Neural progenitor cell (in vitro differentiated cells): ENCODE measurements at regions not wholly inside any gene's neighbourhood (a gene's known extent, or its start where the extent isn't known, plus 50 kb on each side); places are given as distances from the start of the nearest gene placed in this dataset.

Experiments used
- DNase-seq: peaks from one replicate; pipeline ENCODE4 v3.0.0-alpha.2; 2016; ENCODE audit warnings: low spot score
- H2AFZ ChIP-seq: fragments of 200-600 bp; sonication (generic); replicated peaks from 2 replicates; pipeline ENCODE4 v1.6.1; 2016; ENCODE audit warnings: antibody characterized with exemption
- H3F3A ChIP-seq: fragments of 200-600 bp; sonication (generic); 2 replicates; pipeline ENCODE4 v1.6.1; 2016; ENCODE audit warnings: antibody characterized with exemption, low read depth
- H3K27ac ChIP-seq: fragments of 200-600 bp; sonication (generic); 2 replicates; pipeline ENCODE4 v1.5.1; 2016; ENCODE audit warnings: mild to moderate bottlenecking
- H3K27me3 ChIP-seq: fragments of 200-600 bp; sonication (generic); 2 replicates; pipeline ENCODE4 v1.6.1; 2016; ENCODE audit warnings: mild to moderate bottlenecking, moderate library complexity
- H3K36me3 ChIP-seq: fragments of 200-600 bp; sonication (generic); 2 replicates; pipeline ENCODE4 v1.5.1; 2016
- H3K4me1 ChIP-seq: fragments of 200-600 bp; sonication (generic); 2 replicates; pipeline ENCODE4 v1.6.1; 2016; ENCODE audit warnings: mixed run types
- H3K4me2 ChIP-seq: fragments of 200-600 bp; sonication (generic); 2 replicates; pipeline ENCODE4 v1.6.1; 2016
- H3K4me3 ChIP-seq: fragments of 200-600 bp; sonication (generic); 2 replicates; pipeline ENCODE4 v1.5.1; 2016
- H3K79me2 ChIP-seq: fragments of 200-600 bp; sonication (generic); 2 replicates; pipeline ENCODE4 v1.6.1; 2016; ENCODE audit warnings: low read depth
- H3K9ac ChIP-seq: fragments of 200-600 bp; sonication (generic); 2 replicates; pipeline ENCODE4 v1.6.1; 2016
- H3K9me3 ChIP-seq: fragments of 200-600 bp; sonication (generic); 2 replicates; pipeline ENCODE4 v1.5.1; 2016; ENCODE audit warnings: low read depth
- H4K20me1 ChIP-seq: fragments of 200-600 bp; sonication (generic); 2 replicates; pipeline ENCODE4 v1.6.1; 2016; ENCODE audit warnings: low read depth
- H3K27ac Mint-ChIP-seq: 3 replicates; pipeline ENCODE4 v1.8.0; 2021; ENCODE audit warnings: mixed read lengths
- H3K27me3 Mint-ChIP-seq: 2 replicates; pipeline ENCODE4 v1.8.0; 2022; ENCODE audit warnings: low read depth, mild to moderate bottlenecking, inconsistent platforms, moderate library complexity, mixed read lengths; ENCODE audit not compliant: insufficient read depth
- H3K36me3 Mint-ChIP-seq: 3 replicates; pipeline ENCODE4 v1.8.0; 2021; ENCODE audit warnings: mixed read lengths
- H3K4me1 Mint-ChIP-seq: 3 replicates; pipeline ENCODE4 v1.8.0; 2021; ENCODE audit warnings: mixed read lengths
- H3K4me3 Mint-ChIP-seq: 3 replicates; pipeline ENCODE4 v1.8.0; 2021; ENCODE audit warnings: mild to moderate bottlenecking, moderate library complexity, mixed read lengths
- H3K9me3 Mint-ChIP-seq: 3 replicates; pipeline ENCODE4 v1.8.0; 2020; ENCODE audit warnings: mixed read lengths
- CTCF ChIP-seq: fragments of 200-600 bp; sonication (generic); IDR thresholded peaks from 2 replicates; pipeline ENCODE4 v1.5.1; 2017; ENCODE audit warnings: antibody characterized with exemption, mild to moderate bottlenecking
- EZH2 ChIP-seq: fragments of 200-600 bp; sonication (generic); IDR thresholded peaks from 2 replicates; pipeline ENCODE4 v1.6.1; 2017; ENCODE audit warnings: antibody characterized with exemption, mild to moderate bottlenecking, moderate library complexity
- EZH2phosphoT487 ChIP-seq: fragments of 200-600 bp; sonication (generic); IDR thresholded peaks from 2 replicates; pipeline ENCODE4 v1.6.1; 2017; ENCODE audit warnings: antibody characterized with exemption

DNA sequence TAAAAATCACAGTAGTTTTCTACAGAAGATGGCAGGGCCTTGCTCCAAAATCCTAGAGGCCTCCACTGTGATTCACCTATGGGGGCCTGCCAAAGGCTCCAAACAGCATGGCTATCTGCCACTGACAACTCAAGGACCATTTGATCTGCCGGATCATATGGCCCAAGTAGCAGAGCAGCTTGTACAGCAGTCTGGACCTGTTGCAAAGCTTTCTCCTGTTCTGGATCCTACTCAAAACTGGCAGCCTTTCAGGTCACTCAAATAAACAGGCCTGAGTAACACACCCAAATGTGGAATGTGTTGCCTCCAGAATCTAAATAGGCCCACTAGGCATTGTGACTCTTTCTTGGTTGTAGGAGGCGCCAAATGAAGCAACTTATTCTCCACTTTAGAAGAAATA lies 1049.3 kb downstream of the PCDH9 start:
- Mint-ChIP-seq H3K4me1 (no peaks in the 10 kb centered on the region), H3K4me3 (no peak overlapping the region), H3K27me3 (no peaks in the 10 kb centered on the region), H3K36me3 (no peaks in the 10 kb centered on the region), H3K9me3 (peaks cover 3% of the 10 kb centered on the region), H3K27ac (no peak overlapping the region)
- no peak overlapping the region for H2AFZ ChIP-seq
- H3F3A ChIP-seq = no peaks in the 10 kb centered on the region
- H3K4me1 ChIP-seq = no peaks in the 10 kb centered on the region
- TF ChIP-seq EZH2 (no peak), EZH2phosphoT487 (no peak), CTCF (no peak)
- no peaks in the 10 kb centered on the region for H4K20me1 ChIP-seq
- H3K27me3 ChIP-seq = no peaks in the 10 kb centered on the region
- H3K9ac ChIP-seq = no peak overlapping the region
- DNase-seq = no peak
- no peaks in the 10 kb centered on the region for H3K79me2 ChIP-seq
- no peak overlapping the region for H3K27ac ChIP-seq
- no peaks in the 10 kb centered on the region for H3K36me3 ChIP-seq
- H3K4me2 ChIP-seq = no peak overlapping the region
- H3K9me3 ChIP-seq = no peaks in the 10 kb centered on the region
- H3K4me3 ChIP-seq = no peak overlapping the region

GRCh38 chr13:66171920-66172319 lies 1058.2 kb downstream of the PCDH9 start:
- Histone ChIP-seq H3K27me3 (no peaks in the 10 kb centered on the region), H3K9me3 (no peaks in the 10 kb centered on the region), H2AFZ (no peak overlapping the region), H3F3A (no peaks in the 10 kb centered on the region), H3K4me1 (no peaks in the 10 kb centered on the region), H3K4me3 (no peak overlapping the region), H3K9ac (no peak overlapping the region), H3K36me3 (no peaks in the 10 kb centered on the region), H4K20me1 (no peaks in the 10 kb centered on the region), H3K79me2 (no peaks in the 10 kb centered on the region), H3K27ac (no peak overlapping the region), H3K4me2 (no peak overlapping the region)
- Mint-ChIP-seq H3K4me3 (no peak overlapping the region), H3K27ac (no peak overlapping the region), H3K9me3 (no peaks in the 10 kb centered on the region), H3K27me3 (no peaks in the 10 kb centered on the region), H3K36me3 (no peaks in the 10 kb centered on the region), H3K4me1 (peaks cover 4% of the 10 kb centered on the region)
- no peak for DNase-seq
- TF ChIP-seq CTCF = no peak
- no peak for TF ChIP-seq EZH2
- TF ChIP-seq EZH2phosphoT487 = no peak

GRCh38 chr13:66162470-66162869 lies 1067.7 kb downstream of the PCDH9 start:
- Histone ChIP-seq H3F3A (no peaks in the 10 kb centered on the region), H3K79me2 (no peaks in the 10 kb centered on the region), H3K4me2 (no peak overlapping the region), H3K4me3 (no peak overlapping the region), H4K20me1 (no peaks in the 10 kb centered on the region), H3K27me3 (no peaks in the 10 kb centered on the region), H3K9me3 (no peaks in the 10 kb centered on the region), H2AFZ (peak overlapping the region; percentile 9), H3K9ac (no peak overlapping the region), H3K4me1 (no peaks in the 10 kb centered on the region), H3K27ac (no peak overlapping the region), H3K36me3 (no peaks in the 10 kb centered on the region)
- no peak for TF ChIP-seq EZH2phosphoT487
- TF ChIP-seq EZH2 = no peak
- no peak for TF ChIP-seq CTCF
- no peaks in the 10 kb centered on the region for H3K9me3 Mint-ChIP-seq
- H3K27me3 Mint-ChIP-seq = no peaks in the 10 kb centered on the region
- no peak overlapping the region for H3K4me3 Mint-ChIP-seq
- H3K36me3 Mint-ChIP-seq = no peaks in the 10 kb centered on the region
- DNase-seq = no peak
- no peak overlapping the region for H3K27ac Mint-ChIP-seq
- H3K4me1 Mint-ChIP-seq = no peaks in the 10 kb centered on the region

DNA sequence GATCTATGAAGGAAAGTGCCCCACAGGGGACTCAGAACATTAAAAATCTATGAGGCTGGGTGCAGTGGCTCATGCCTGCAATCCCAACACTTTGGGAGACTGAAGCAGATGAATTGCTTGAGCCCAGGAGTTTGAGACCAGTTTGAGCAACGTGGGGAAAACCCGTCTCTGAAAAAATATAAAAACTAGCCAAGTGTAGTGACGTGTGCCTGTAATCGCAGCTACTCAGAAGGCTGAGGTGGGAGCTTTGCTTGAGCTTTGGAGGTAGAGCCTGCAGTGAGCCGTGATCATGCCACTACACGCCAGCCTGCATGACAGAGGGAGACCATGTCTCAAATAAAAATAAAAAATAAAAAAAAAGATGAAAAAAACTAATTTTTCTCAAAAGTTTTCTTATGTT lies 1070.6 kb downstream of the PCDH9 start:
- Histone ChIP-seq H3F3A (no peaks in the 10 kb centered on the region), H4K20me1 (no peaks in the 10 kb centered on the region), H3K27ac (no peak overlapping the region), H3K36me3 (no peaks in the 10 kb centered on the region), H3K4me3 (no peak overlapping the region), H3K9ac (no peak overlapping the region), H3K4me2 (no peak overlapping the region), H3K9me3 (no peaks in the 10 kb centered on the region), H3K79me2 (no peaks in the 10 kb centered on the region), H3K27me3 (no peaks in the 10 kb centered on the region), H3K4me1 (no peaks in the 10 kb centered on the region), H2AFZ (no peak overlapping the region)
- Mint-ChIP-seq H3K27ac (no peak overlapping the region), H3K4me1 (no peaks in the 10 kb centered on the region), H3K9me3 (no peaks in the 10 kb centered on the region), H3K27me3 (no peaks in the 10 kb centered on the region), H3K4me3 (no peak overlapping the region), H3K36me3 (no peaks in the 10 kb centered on the region)
- no peak for DNase-seq
- TF ChIP-seq CTCF = no peak
- no peak for TF ChIP-seq EZH2phosphoT487
- no peak for TF ChIP-seq EZH2
